Neural cell (in vitro differentiated cells): ENCODE measurements at regions not wholly inside any gene's neighbourhood (a gene's known extent, or its start where the extent isn't known, plus 50 kb on each side); places are given as distances from the start of the nearest gene placed in this dataset.

ENCODE experiments used
- H2AFZ ChIP-seq: fragments of 200-600, 300-800 bp; sonication (generic), shearing (Covaris generic); 2 replicates; pipeline ENCODE4 v1.6.0; 2014; ENCODE audit warnings: low read depth, mild to moderate bottlenecking, antibody characterized with exemption, low read length, moderate library complexity
- H3F3A ChIP-seq: fragments of 200-600 bp; shearing (Covaris generic); 2 replicates; pipeline ENCODE4 v1.6.1; 2016; ENCODE audit warnings: mild to moderate bottlenecking, moderate library complexity, mixed read lengths, antibody characterized with exemption, low read length; ENCODE audit not compliant: insufficient read depth, poor library complexity, severe bottlenecking
- H3K27ac ChIP-seq: fragments of 200-600, 300-800 bp; sonication (generic), shearing (Covaris generic); 2 replicates; pipeline ENCODE4 v1.5.1; 2014; ENCODE audit warnings: mild to moderate bottlenecking, low read length, moderate library complexity
- H3K27me3 ChIP-seq: fragments of 300-800, 200-600 bp; sonication (generic), shearing (Covaris generic); 2 replicates; pipeline ENCODE4 v1.6.0; 2014; ENCODE audit warnings: mild to moderate bottlenecking, low read depth, low read length, moderate library complexity; ENCODE audit not compliant: insufficient read depth
- H3K36me3 ChIP-seq: fragments of 300-800, 200-600 bp; sonication (generic), shearing (Covaris generic); 2 replicates; pipeline ENCODE4 v1.5.1; 2014; ENCODE audit warnings: mild to moderate bottlenecking, antibody characterized with exemption, low read length, moderate library complexity; ENCODE audit not compliant: insufficient read depth
- H3K4me2 ChIP-seq: fragments of 300-800, 200-600 bp; sonication (generic), shearing (Covaris generic); 2 replicates; pipeline ENCODE4 v1.6.0; 2014; ENCODE audit warnings: mild to moderate bottlenecking, low read length
- H3K4me3 ChIP-seq: fragments of 300-800, 200-600 bp; sonication (generic), shearing (Covaris generic); 2 replicates; pipeline ENCODE4 v1.5.1; 2014; ENCODE audit warnings: mild to moderate bottlenecking, low read length, moderate library complexity
- H3K79me2 ChIP-seq: fragments of 200-600 bp; shearing (Covaris generic); replicated peaks from 2 replicates; pipeline ENCODE4 v1.6.0; 2014; ENCODE audit warnings: mild to moderate bottlenecking, low read length, moderate library complexity; ENCODE audit not compliant: insufficient read depth
- H3K9ac ChIP-seq: fragments of 300-800, 200-600 bp; sonication (generic), shearing (Covaris generic); 2 replicates; pipeline ENCODE4 v1.6.1; 2016; ENCODE audit warnings: mild to moderate bottlenecking, low read length, mixed read lengths
- H3K9me2 ChIP-seq: fragments of 200-600 bp; shearing (Covaris generic); 2 replicates; pipeline ENCODE4 v1.6.1; 2016; ENCODE audit warnings: mild to moderate bottlenecking, low read length, mixed read lengths; ENCODE audit not compliant: insufficient read depth
- H3K9me3 ChIP-seq: fragments of 200-600, 300-800 bp; sonication (generic), shearing (Covaris generic); 2 replicates; pipeline ENCODE4 v1.6.1; 2016; ENCODE audit warnings: mild to moderate bottlenecking, mixed run types, low read length, moderate library complexity, mixed read lengths
- H4K20me1 ChIP-seq: fragments of 200-600 bp; shearing (Covaris generic); 2 replicates; pipeline ENCODE4 v1.6.1; 2016; ENCODE audit warnings: mild to moderate bottlenecking, mixed run types; ENCODE audit not compliant: insufficient read depth
- CTCF ChIP-seq: fragments of 450-650 bp; IDR thresholded peaks from 2 replicates; pipeline ENCODE4 v1.5.1; 2014; ENCODE audit warnings: antibody characterized with exemption, mild to moderate bottlenecking, moderate library complexity; ENCODE audit not compliant: poor library complexity, severe bottlenecking
- EP300 ChIP-seq: fragments of 450-650 bp; conservative IDR thresholded peaks from 2 replicates; pipeline ENCODE4 v1.6.1; 2014; ENCODE audit warnings: antibody characterized with exemption, mild to moderate bottlenecking, moderate library complexity; ENCODE audit not compliant: poor library complexity, severe bottlenecking
- EZH2 ChIP-seq: fragments of 200-600, 300-800 bp; shearing (Covaris generic), sonication (generic); IDR thresholded peaks from 2 replicates; pipeline ENCODE4 v1.6.1; 2014; ENCODE audit warnings: antibody characterized with exemption, low read length, borderline replicate concordance, mild to moderate bottlenecking; ENCODE audit not compliant: insufficient read depth, poor library complexity, severe bottlenecking
- MXI1 ChIP-seq: fragments of 450-650 bp; conservative IDR thresholded peaks from 2 replicates; pipeline ENCODE4 v1.6.1; 2014; ENCODE audit warnings: antibody characterized with exemption, mild to moderate bottlenecking; ENCODE audit not compliant: poor library complexity, severe bottlenecking
- POLR2AphosphoS5 ChIP-seq: IDR thresholded peaks from 2 replicates; pipeline ENCODE4 v1.6.1; 2012
- RAD21 ChIP-seq: fragments of 450-650 bp; conservative IDR thresholded peaks from 2 replicates; pipeline ENCODE4 v1.6.1; 2014; ENCODE audit warnings: antibody characterized with exemption, mild to moderate bottlenecking, moderate library complexity
- REST ChIP-seq: IDR thresholded peaks from 2 replicates; pipeline ENCODE4 v1.6.1; 2012; ENCODE audit warnings: borderline replicate concordance
- SMC3 ChIP-seq: fragments of 450-650 bp; conservative IDR thresholded peaks from 2 replicates; pipeline ENCODE4 v1.6.1; 2014; ENCODE audit warnings: antibody characterized with exemption, mild to moderate bottlenecking, moderate library complexity; ENCODE audit not compliant: poor library complexity
- TAF1 ChIP-seq: IDR thresholded peaks from 2 replicates; pipeline ENCODE4 v1.6.1; 2012; ENCODE audit warnings: low read depth

GRCh38 chr12:13613297-13613696 is 368.1 kb downstream of the GRIN2B start:
- no peaks in the 10 kb centered on the region for H3K9me2 ChIP-seq
- TF ChIP-seq SMC3: no peak
- no peak for TF ChIP-seq EP300
- no peak for TF ChIP-seq MXI1
- TF ChIP-seq POLR2AphosphoS5: no peak
- no peak for TF ChIP-seq TAF1
- TF ChIP-seq EZH2: no peak
- TF ChIP-seq REST: no peak
- TF ChIP-seq RAD21: no peak
- no peak for TF ChIP-seq CTCF
- H3K9ac ChIP-seq: no peak overlapping the region

GRCh38 chr12:13609894-13610679 is 371.3 kb downstream of the GRIN2B start:
- no peak for TF ChIP-seq REST
- no peak for TF ChIP-seq EZH2
- TF ChIP-seq EP300: no peak
- TF ChIP-seq RAD21: no peak
- TF ChIP-seq POLR2AphosphoS5: no peak
- no peak for TF ChIP-seq TAF1
- no peak for TF ChIP-seq MXI1
- no peak for TF ChIP-seq SMC3
- TF ChIP-seq CTCF: no peak
- H2AFZ ChIP-seq: no peak overlapping the region
- H3K9ac ChIP-seq: no peak overlapping the region
- no peaks in the 10 kb centered on the region for H3F3A ChIP-seq
- no peaks in the 10 kb centered on the region for H3K9me3 ChIP-seq
- no peak overlapping the region for H3K4me2 ChIP-seq
- H3K4me3 ChIP-seq: no peak overlapping the region
- H3K27ac ChIP-seq: no peak overlapping the region
- no peaks in the 10 kb centered on the region for H3K9me2 ChIP-seq
- no peaks in the 10 kb centered on the region for H3K36me3 ChIP-seq
- no peaks in the 10 kb centered on the region for H3K79me2 ChIP-seq
- H4K20me1 ChIP-seq: no peaks in the 10 kb centered on the region
- H3K27me3 ChIP-seq: no peaks in the 10 kb centered on the region

More at GRCh38 chr12:13613297-13613696, 368.1 kb downstream of the GRIN2B start:
- H2AFZ ChIP-seq: no peak overlapping the region
- no peaks in the 10 kb centered on the region for H4K20me1 ChIP-seq
- no peak overlapping the region for H3K4me3 ChIP-seq
- no peaks in the 10 kb centered on the region for H3K79me2 ChIP-seq
- H3K27me3 ChIP-seq: no peaks in the 10 kb centered on the region
- H3K9me3 ChIP-seq: no peaks in the 10 kb centered on the region
- H3K36me3 ChIP-seq: no peaks in the 10 kb centered on the region
- no peak overlapping the region for H3K27ac ChIP-seq
- H3K4me2 ChIP-seq: no peak overlapping the region
- H3F3A ChIP-seq: no peaks in the 10 kb centered on the region
